Stimulated activated effector memory CD8-positive, alpha-beta T cell treated with anti-CD3 and anti-CD28 coated beads, Interleukin-12 subunit alpha, Interleukin-12 subunit beta, amount 100 ng/mL, for 72 hours (primary cell): ENCODE measurements at regions not wholly inside any gene's neighbourhood (a gene's known extent, or its start where the extent isn't known, plus 50 kb on each side); places are given as distances from the start of the nearest gene placed in this dataset.
"Not testable (repeated sequence)": the region's sequence is repeated elsewhere in the genome, so short reads cannot be mapped to it uniquely, and the experiment has no call there.

Source experiments
- ATAC-seq: fragments of 150-1000 bp; cut with Tn5 transposase; 2 replicates; pipeline ENCODE4 v1.10.0; 2021
- DNase-seq, 2 donors: peaks; one replicate each; pipeline ENCODE4 v3.0.0; 2021 to 2022; ENCODE audit warnings: low spot score in 2 of 2
- H3K27ac Mint-ChIP-seq: one replicate; pipeline ENCODE4 v1.8.0; 2022; ENCODE audit warnings: mild to moderate bottlenecking, mixed read lengths
- H3K36me3 Mint-ChIP-seq: one replicate; pipeline ENCODE4 v1.8.0; 2022; ENCODE audit warnings: mild to moderate bottlenecking, mixed read lengths
- H3K4me1 Mint-ChIP-seq: one replicate; pipeline ENCODE4 v1.8.0; 2022; ENCODE audit warnings: mixed read lengths
- H3K4me3 Mint-ChIP-seq: one replicate; pipeline ENCODE4 v1.8.0; 2022; ENCODE audit warnings: mild to moderate bottlenecking, mixed read lengths
- H3K9me3 Mint-ChIP-seq: one replicate; pipeline ENCODE4 v1.8.0; 2022; ENCODE audit warnings: mixed read lengths

GRCh38 chr5:40225147-40225546 is 454.6 kb upstream of the PTGER4 start:
- not testable (repeated sequence) for H3K36me3 Mint-ChIP-seq, H3K9me3 Mint-ChIP-seq, ATAC-seq, DNase-seq
- H3K4me3 Mint-ChIP-seq, result peak overlapping the region; percentile 41
- H3K27ac Mint-ChIP-seq, result peak overlapping the region; percentile 87
- H3K4me1 Mint-ChIP-seq, result peaks cover 40% of the 10 kb centered on the region

GRCh38 chr5:40224421-40224820 is 455.3 kb upstream of the PTGER4 start:
- Mint-ChIP-seq H3K4me3 (peak overlapping the region; percentile 41), H3K9me3 (no peaks in the 10 kb centered on the region), H3K4me1 (peaks cover 43% of the 10 kb centered on the region), H3K27ac (peak overlapping the region; percentile 87), H3K36me3 (no peaks in the 10 kb centered on the region)
- DNase-seq (no peak), ATAC-seq (peak; percentile 3)

- peaks cover 43% of the 10 kb centered on the region for H3K4me1 Mint-ChIP-seq
- H3K4me3 Mint-ChIP-seq, result peak overlapping the region; percentile 41
- H3K36me3 Mint-ChIP-seq, result no peaks in the 10 kb centered on the region
Observed at GRCh38 chr5:40223884-40224402, 455.8 kb upstream of the PTGER4 start.

GRCh38 chr5:40221796-40222195 is 457.9 kb upstream of the PTGER4 start:
- Mint-ChIP-seq H3K36me3 (no peaks in the 10 kb centered on the region), H3K27ac (peak overlapping the region; percentile 3), H3K9me3 (peaks cover 3% of the 10 kb centered on the region), H3K4me1 (peaks cover 48% of the 10 kb centered on the region), H3K4me3 (no peak overlapping the region)
- no peak for ATAC-seq
- DNase-seq, result no peak

More at GRCh38 chr5:40223884-40224402, 455.8 kb upstream of the PTGER4 start:
- DNase-seq (peak; percentile 13 to 65), ATAC-seq (peak; percentile 98)
- H3K9me3 Mint-ChIP-seq, result no peaks in the 10 kb centered on the region
- peak overlapping the region; percentile 87 for H3K27ac Mint-ChIP-seq

- H3K27ac Mint-ChIP-seq, result peak overlapping the region; percentile 3
- H3K9me3 Mint-ChIP-seq, result peaks cover 3% of the 10 kb centered on the region
- no peaks in the 10 kb centered on the region for H3K36me3 Mint-ChIP-seq
- ATAC-seq (no peak), DNase-seq (no peak)
- no peak overlapping the region for H3K4me3 Mint-ChIP-seq
- H3K4me1 Mint-ChIP-seq, result peaks cover 48% of the 10 kb centered on the region
Observed at GRCh38 chr5:40221255-40221654, 458.5 kb upstream of the PTGER4 start.

GRCh38 chr5:40220260-40220659 is 459.5 kb upstream of the PTGER4 start:
- peaks cover 41% of the 10 kb centered on the region for H3K4me1 Mint-ChIP-seq

GRCh38 chr5:40217553-40217952 is 462.2 kb upstream of the PTGER4 start:
- DNase-seq (no peak), ATAC-seq (peak; percentile 46)
- H3K27ac Mint-ChIP-seq, result no peak overlapping the region
- peaks cover 26% of the 10 kb centered on the region for H3K4me1 Mint-ChIP-seq
- H3K36me3 Mint-ChIP-seq, result no peaks in the 10 kb centered on the region
- no peak overlapping the region for H3K4me3 Mint-ChIP-seq
- H3K9me3 Mint-ChIP-seq, result peaks cover 3% of the 10 kb centered on the region

More at GRCh38 chr5:40220260-40220659, 459.5 kb upstream of the PTGER4 start:
- Mint-ChIP-seq H3K36me3 (no peaks in the 10 kb centered on the region), H3K9me3 (peaks cover 3% of the 10 kb centered on the region), H3K4me3 (no peak overlapping the region), H3K27ac (no peak overlapping the region)
- DNase-seq (no peak), ATAC-seq (no peak)

GRCh38 chr5:40210694-40211093 is 469.0 kb upstream of the PTGER4 start:
- DNase-seq, result no peak
- no peaks in the 10 kb centered on the region for H3K9me3 Mint-ChIP-seq
- ATAC-seq, result peak; percentile 21
- peaks cover 16% of the 10 kb centered on the region for H3K4me1 Mint-ChIP-seq
- peak overlapping the region; percentile 29 for H3K27ac Mint-ChIP-seq
- H3K36me3 Mint-ChIP-seq, result no peaks in the 10 kb centered on the region
- H3K4me3 Mint-ChIP-seq, result no peak overlapping the region

- H3K27ac Mint-ChIP-seq, result no peak overlapping the region
- DNase-seq (no peak), ATAC-seq (peak; percentile 85)
- H3K4me3 Mint-ChIP-seq, result no peak overlapping the region
- H3K4me1 Mint-ChIP-seq, result peaks cover 16% of the 10 kb centered on the region
- no peaks in the 10 kb centered on the region for H3K36me3 Mint-ChIP-seq
- H3K9me3 Mint-ChIP-seq, result no peaks in the 10 kb centered on the region
Observed at GRCh38 chr5:40206030-40206429, 473.7 kb upstream of the PTGER4 start.

- no peaks in the 10 kb centered on the region for H3K36me3 Mint-ChIP-seq
- H3K27ac Mint-ChIP-seq, result no peak overlapping the region
- DNase-seq (no peak), ATAC-seq (no peak)
- H3K4me3 Mint-ChIP-seq, result no peak overlapping the region
- H3K4me1 Mint-ChIP-seq, result peaks cover 16% of the 10 kb centered on the region
- no peaks in the 10 kb centered on the region for H3K9me3 Mint-ChIP-seq
Observed at GRCh38 chr5:40204144-40204543, 475.6 kb upstream of the PTGER4 start.

- Mint-ChIP-seq H3K9me3 (no peaks in the 10 kb centered on the region), H3K27ac (no peak overlapping the region), H3K4me1 (peaks cover 16% of the 10 kb centered on the region), H3K4me3 (no peak overlapping the region), H3K36me3 (no peaks in the 10 kb centered on the region)
- ATAC-seq (no peak), DNase-seq (no peak)
Observed at GRCh38 chr5:40202814-40203440, 476.8 kb upstream of the PTGER4 start.

- no peak for DNase-seq
- no peak for ATAC-seq
- Mint-ChIP-seq H3K36me3 (no peaks in the 10 kb centered on the region), H3K4me1 (no peaks in the 10 kb centered on the region), H3K27ac (no peak overlapping the region), H3K4me3 (no peak overlapping the region), H3K9me3 (no peaks in the 10 kb centered on the region)
Observed at GRCh38 chr5:40198736-40199135, 481.0 kb upstream of the PTGER4 start.

GRCh38 chr5:40195574-40195973 is 484.1 kb upstream of the PTGER4 start:
- not testable (repeated sequence) for H3K4me3 Mint-ChIP-seq, ATAC-seq, DNase-seq, H3K9me3 Mint-ChIP-seq, H3K4me1 Mint-ChIP-seq, H3K36me3 Mint-ChIP-seq, H3K27ac Mint-ChIP-seq

GRCh38 chr5:40191150-40191549 is 488.6 kb upstream of the PTGER4 start:
- H3K4me3 Mint-ChIP-seq, result no peak overlapping the region
- ATAC-seq (no peak), DNase-seq (no peak)
- no peaks in the 10 kb centered on the region for H3K4me1 Mint-ChIP-seq
- no peaks in the 10 kb centered on the region for H3K36me3 Mint-ChIP-seq
- H3K9me3 Mint-ChIP-seq, result no peaks in the 10 kb centered on the region
- no peak overlapping the region for H3K27ac Mint-ChIP-seq

- Mint-ChIP-seq H3K4me1 (no peaks in the 10 kb centered on the region), H3K36me3 (no peaks in the 10 kb centered on the region), H3K4me3 (no peak overlapping the region), H3K9me3 (peaks cover 11% of the 10 kb centered on the region), H3K27ac (no peak overlapping the region)
- no peak for DNase-seq
- no peak for ATAC-seq
Observed at GRCh38 chr5:40172721-40173120, 507.0 kb upstream of the PTGER4 start.

GRCh38 chr5:40171971-40172370 is 507.7 kb upstream of the PTGER4 start:
- DNase-seq, result no peak
- H3K4me3 Mint-ChIP-seq, result no peak overlapping the region
- no peak for ATAC-seq
- no peak overlapping the region for H3K27ac Mint-ChIP-seq
- H3K9me3 Mint-ChIP-seq, result peaks cover 11% of the 10 kb centered on the region
- no peaks in the 10 kb centered on the region for H3K36me3 Mint-ChIP-seq
- H3K4me1 Mint-ChIP-seq, result no peaks in the 10 kb centered on the region
